Stimulated activated CD8-positive, alpha-beta memory T cell treated with anti-CD3 and anti-CD28 coated beads, Interleukin-2, amount 100 ng/mL, for 48 hours (primary cell): ENCODE measurements at regions not wholly inside any gene's neighbourhood (a gene's known extent, or its start where the extent isn't known, plus 50 kb on each side); places are given as distances from the start of the nearest gene placed in this dataset.
"Not testable (repeated sequence)": the region's sequence is repeated elsewhere in the genome, so short reads cannot be mapped to it uniquely, and the experiment has no call there.

ENCODE experiments used
- DNase-seq, 2 donors: peaks; one replicate each; pipeline ENCODE4 v3.0.0-alpha.2; 2020; ENCODE audit warnings: low read depth in 2 of 2

GRCh38 chr1:30099587-30100523 lies 623.5 kb downstream of the MATN1 start:
- DNase-seq, result no peak

GRCh38 chr1:30097851-30098250 lies 625.5 kb downstream of the MATN1 start:
- DNase-seq, result not testable (repeated sequence)

- DNase-seq, result no peak
Observed at GRCh38 chr1:30095451-30096025, 627.8 kb downstream of the MATN1 start.

GRCh38 chr1:30095051-30095450 lies 628.3 kb downstream of the MATN1 start:
- no peak for DNase-seq

- no peak for DNase-seq
Observed at GRCh38 chr1:30092051-30092858, 631.1 kb downstream of the MATN1 start.

GRCh38 chr1:30090162-30090820 lies 633.1 kb downstream of the MATN1 start:
- DNase-seq, result no peak

GRCh38 chr1:30089024-30089430 lies 634.4 kb downstream of the MATN1 start:
- no peak for DNase-seq

- DNase-seq, result no peak
Observed at GRCh38 chr1:30088594-30088993, 634.8 kb downstream of the MATN1 start.

GRCh38 chr1:30087465-30087864 lies 635.9 kb downstream of the MATN1 start:
- DNase-seq, result no peak

GRCh38 chr1:30085811-30086770 lies 637.3 kb downstream of the MATN1 start:
- DNase-seq, result peak; percentile 31 to 44

GRCh38 chr1:30084909-30085571 lies 638.3 kb downstream of the MATN1 start:
- no peak for DNase-seq

GRCh38 chr1:30083800-30084464 lies 639.5 kb downstream of the MATN1 start:
- no peak for DNase-seq

- no peak for DNase-seq
Observed at GRCh38 chr1:30081379-30082102, 641.8 kb downstream of the MATN1 start.

- not testable (repeated sequence) for DNase-seq
Observed at GRCh38 chr1:30075916-30076315, 647.5 kb downstream of the MATN1 start.

GRCh38 chr1:30068787-30069472 lies 654.5 kb downstream of the MATN1 start:
- no peak for DNase-seq

GRCh38 chr1:30064547-30064946 lies 658.8 kb downstream of the MATN1 start:
- no peak for DNase-seq

- no peak for DNase-seq
Observed at GRCh38 chr1:30063621-30064280, 659.6 kb downstream of the MATN1 start.
